DOHH2 (cell line): ENCODE measurements at regions not wholly inside any gene's neighbourhood (a gene's known extent, or its start where the extent isn't known, plus 50 kb on each side); places are given as distances from the start of the nearest gene placed in this dataset.

Source experiments
- EZH2phosphoT487 ChIP-seq: fragments of 200-600 bp; sonication (generic); IDR thresholded peaks from 2 replicates; pipeline ENCODE4 v1.6.1; 2017; ENCODE audit warnings: borderline replicate concordance, mild to moderate bottlenecking, antibody characterized with exemption, low read length, moderate library complexity, mixed read lengths
- TF ChIP-seq, protein P1 (sequence below): fragments of 200-600 bp; sonication (generic); IDR thresholded peaks from one replicate; pipeline ENCODE4 v1.5.1; 2014; ENCODE audit warnings: antibody characterized with exemption, mild to moderate bottlenecking, low read depth, low read length; ENCODE audit not compliant: poor library complexity, severe bottlenecking

DNA sequence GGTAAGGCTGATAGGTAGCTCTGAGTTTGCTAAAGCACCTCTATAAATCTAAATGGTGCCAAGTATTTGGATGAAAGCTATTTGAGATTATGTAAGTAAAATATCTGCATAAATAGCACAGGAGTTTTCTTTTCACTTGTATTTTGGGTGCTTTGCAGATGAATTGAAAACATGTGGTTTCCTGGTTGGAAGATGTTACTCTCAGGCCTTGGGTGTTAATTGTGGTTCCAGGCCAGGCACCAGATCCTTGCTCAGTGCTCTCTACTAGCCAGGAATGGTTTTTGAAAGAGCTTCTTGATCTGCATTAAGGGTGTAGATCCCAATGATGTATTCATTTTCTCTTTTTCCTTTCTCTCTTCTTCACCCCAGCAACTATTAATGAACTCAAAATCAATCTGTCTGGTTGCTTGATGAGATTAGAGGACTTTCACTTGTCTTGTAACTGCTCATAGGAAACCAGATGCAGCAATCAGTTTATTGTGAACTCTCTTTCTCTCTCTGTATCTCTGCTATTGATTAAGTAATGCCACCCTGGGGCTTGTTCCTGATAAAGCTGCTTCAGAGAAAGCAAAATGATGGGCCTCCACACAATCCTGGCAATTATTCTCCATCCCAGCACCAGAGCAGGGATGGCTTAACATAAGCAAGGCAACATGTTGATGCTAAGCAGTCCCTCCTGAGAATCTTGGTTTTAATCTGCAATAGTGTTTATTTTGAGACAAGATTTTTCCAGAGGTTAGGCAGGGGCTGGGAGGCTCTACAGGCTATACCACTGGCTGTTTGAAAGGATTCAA, 147.0 kb upstream of the NTM start:
- TF ChIP-seq, protein P1, sequence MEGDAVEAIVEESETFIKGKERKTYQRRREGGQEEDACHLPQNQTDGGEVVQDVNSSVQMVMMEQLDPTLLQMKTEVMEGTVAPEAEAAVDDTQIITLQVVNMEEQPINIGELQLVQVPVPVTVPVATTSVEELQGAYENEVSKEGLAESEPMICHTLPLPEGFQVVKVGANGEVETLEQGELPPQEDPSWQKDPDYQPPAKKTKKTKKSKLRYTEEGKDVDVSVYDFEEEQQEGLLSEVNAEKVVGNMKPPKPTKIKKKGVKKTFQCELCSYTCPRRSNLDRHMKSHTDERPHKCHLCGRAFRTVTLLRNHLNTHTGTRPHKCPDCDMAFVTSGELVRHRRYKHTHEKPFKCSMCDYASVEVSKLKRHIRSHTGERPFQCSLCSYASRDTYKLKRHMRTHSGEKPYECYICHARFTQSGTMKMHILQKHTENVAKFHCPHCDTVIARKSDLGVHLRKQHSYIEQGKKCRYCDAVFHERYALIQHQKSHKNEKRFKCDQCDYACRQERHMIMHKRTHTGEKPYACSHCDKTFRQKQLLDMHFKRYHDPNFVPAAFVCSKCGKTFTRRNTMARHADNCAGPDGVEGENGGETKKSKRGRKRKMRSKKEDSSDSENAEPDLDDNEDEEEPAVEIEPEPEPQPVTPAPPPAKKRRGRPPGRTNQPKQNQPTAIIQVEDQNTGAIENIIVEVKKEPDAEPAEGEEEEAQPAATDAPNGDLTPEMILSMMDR, result no peak
- TF ChIP-seq EZH2phosphoT487, result no peak
